Liver (tissue), 3 donors: ENCODE measurements at regions not wholly inside any gene's neighbourhood (a gene's known extent, or its start where the extent isn't known, plus 50 kb on each side); places are given as distances from the start of the nearest gene placed in this dataset.

Experiments
- CTCF ChIP-seq: fragments of 150-350 bp; IDR thresholded peaks from 2 replicates; pipeline ENCODE4 v1.5.1; 2017; ENCODE audit warnings: improper control_type of control experiment, low read depth, low read length; ENCODE audit not compliant: missing input control
- HNF4G ChIP-seq: IDR thresholded peaks from 2 replicates; pipeline ENCODE4 v1.6.1; 2016; ENCODE audit warnings: antibody characterized with exemption
- MAX ChIP-seq: IDR thresholded peaks from 2 replicates; pipeline ENCODE4 v1.6.1; 2016; ENCODE audit warnings: antibody characterized with exemption
- SP1 ChIP-seq: IDR thresholded peaks from 2 replicates; pipeline ENCODE4 v1.6.1; 2018; ENCODE audit warnings: antibody characterized with exemption, mild to moderate bottlenecking
- TAF1 ChIP-seq: conservative IDR thresholded peaks from 2 replicates; pipeline ENCODE4 v1.6.1; 2016; ENCODE audit warnings: antibody characterized with exemption, mild to moderate bottlenecking
- donor health status: healthy.
- donor health status: healthy.

GRCh38 chr9:12230708-12231107 is 462.5 kb upstream of the TYRP1 start:
- no peak for TF ChIP-seq CTCF
- TF ChIP-seq MAX = no peak
- TF ChIP-seq SP1 = no peak
- TF ChIP-seq HNF4G = no peak
- no peak for TF ChIP-seq TAF1
